ENCODE measurements at regions not wholly inside any gene's neighbourhood (a gene's known extent, or its start where the extent isn't known, plus 50 kb on each side); places are given as distances from the start of the nearest gene placed in this dataset.

- TF ChIP-seq POLR2A (IDR thresholded peaks at IDR 0.05) (no peak), CTCF (IDR thresholded peaks at IDR 0.05) (no peak)
Observed at GRCh38 chr14:30223385-30223785, 295.7 kb upstream of the PRKD1 start.
